Urinary bladder (tissue), 3 donors: ENCODE measurements at regions not wholly inside any gene's neighbourhood (a gene's known extent, or its start where the extent isn't known, plus 50 kb on each side); places are given as distances from the start of the nearest gene placed in this dataset.

Experiments
- DNase-seq: peaks from one replicate; pipeline ENCODE4 v3.0.0-alpha.2; 2015; ENCODE audit errors: extremely low spot score
- H3K27ac ChIP-seq: one replicate; pipeline ENCODE4 v1.5.1; 2013; ENCODE audit warnings: low read depth, mild to moderate bottlenecking, moderate library complexity
- H3K36me3 ChIP-seq: one replicate; pipeline ENCODE4 v1.6.1; 2013; ENCODE audit warnings: mild to moderate bottlenecking, moderate library complexity; ENCODE audit not compliant: insufficient read depth
- H3K4me1 ChIP-seq: one replicate; pipeline ENCODE4 v1.6.1; 2013; ENCODE audit warnings: mild to moderate bottlenecking, moderate library complexity; ENCODE audit not compliant: insufficient read depth
- H3K4me3 ChIP-seq: one replicate; pipeline ENCODE4 v1.5.1; 2013; ENCODE audit warnings: low read depth, low read length
- WGBS: extraction: QIAGEN DNeasy Blood & Tissue Kit; methylation state at CpG from one replicate; pipeline ENCODE4 v1.1.7; 2013; 5-methylcytosine and 5-hydroxymethylcytosine counted together
- donor health status: healthy with polysubstance abuse.
- donor health status: healthy.

GRCh38 chr5:2143646-2144353 lies 261.1 kb upstream of the IRX4 start:
- Histone ChIP-seq H3K36me3 (no peaks in the 10 kb centered on the region), H3K27ac (no peak overlapping the region), H3K4me3 (no peak overlapping the region), H3K4me1 (no peaks in the 10 kb centered on the region)
- no peak for DNase-seq
- WGBS: 80% methylated on average over 12 of the region's 12 CpGs

GRCh38 chr5:2143088-2143487 lies 260.4 kb upstream of the IRX4 start:
- Histone ChIP-seq H3K4me3 (no peak overlapping the region), H3K4me1 (no peaks in the 10 kb centered on the region), H3K36me3 (no peaks in the 10 kb centered on the region), H3K27ac (no peak overlapping the region)
- no peak for DNase-seq
- 88% methylated on average over 11 of the region's 11 CpGs for WGBS

- no peaks in the 10 kb centered on the region for H3K36me3 ChIP-seq
- 68% methylated on average over 13 of the region's 13 CpGs for WGBS
- no peak overlapping the region for H3K27ac ChIP-seq
- H3K4me3 ChIP-seq: no peak overlapping the region
- H3K4me1 ChIP-seq: no peaks in the 10 kb centered on the region
- DNase-seq: no peak
These were observed 259.8 kb upstream of the IRX4 start for GRCh38 chr5:2142456-2142954.

- 73% methylated on average over 26 of the region's 26 CpGs for WGBS
- Histone ChIP-seq H3K36me3 (no peaks in the 10 kb centered on the region), H3K4me3 (no peak overlapping the region), H3K27ac (no peak overlapping the region), H3K4me1 (no peaks in the 10 kb centered on the region)
- no peak for DNase-seq
These were observed 258.7 kb upstream of the IRX4 start for GRCh38 chr5:2141254-2142000.

GRCh38 chr5:2140501-2141175 lies 257.9 kb upstream of the IRX4 start:
- no peaks in the 10 kb centered on the region for H3K4me1 ChIP-seq
- no peak overlapping the region for H3K4me3 ChIP-seq
- no peak for DNase-seq
- H3K27ac ChIP-seq: no peak overlapping the region
- 63% methylated on average over 25 of the region's 25 CpGs for WGBS
- no peaks in the 10 kb centered on the region for H3K36me3 ChIP-seq

GRCh38 chr5:2139478-2139877 lies 256.8 kb upstream of the IRX4 start:
- Histone ChIP-seq H3K4me3 (no peak overlapping the region), H3K27ac (no peak overlapping the region), H3K36me3 (no peaks in the 10 kb centered on the region), H3K4me1 (no peaks in the 10 kb centered on the region)
- 80% methylated on average over 5 of the region's 5 CpGs for WGBS
- no peak for DNase-seq

GRCh38 chr5:2138896-2139295 lies 256.2 kb upstream of the IRX4 start:
- no peaks in the 10 kb centered on the region for H3K36me3 ChIP-seq
- DNase-seq: no peak
- WGBS: 84% methylated on average over 12 of the region's 12 CpGs
- H3K4me3 ChIP-seq: no peak overlapping the region
- no peaks in the 10 kb centered on the region for H3K4me1 ChIP-seq
- no peak overlapping the region for H3K27ac ChIP-seq

GRCh38 chr5:2137444-2138050 lies 254.8 kb upstream of the IRX4 start:
- Histone ChIP-seq H3K4me1 (no peaks in the 10 kb centered on the region), H3K27ac (no peak overlapping the region), H3K4me3 (no peak overlapping the region), H3K36me3 (no peaks in the 10 kb centered on the region)
- DNase-seq: no peak
- WGBS: 91% methylated on average over 21 of the region's 21 CpGs

- no peaks in the 10 kb centered on the region for H3K36me3 ChIP-seq
- no peaks in the 10 kb centered on the region for H3K4me1 ChIP-seq
- DNase-seq: no peak
- H3K4me3 ChIP-seq: no peak overlapping the region
- H3K27ac ChIP-seq: no peak overlapping the region
- WGBS: 93% methylated on average over 44 of the region's 44 CpGs
These were observed 254.1 kb upstream of the IRX4 start for GRCh38 chr5:2136728-2137333.

GRCh38 chr5:2135833-2136232 lies 253.1 kb upstream of the IRX4 start:
- H3K36me3 ChIP-seq: no peaks in the 10 kb centered on the region
- no peak overlapping the region for H3K4me3 ChIP-seq
- WGBS: 70% methylated on average over 5 of the region's 5 CpGs
- DNase-seq: no peak
- H3K27ac ChIP-seq: no peak overlapping the region
- H3K4me1 ChIP-seq: no peaks in the 10 kb centered on the region

GRCh38 chr5:2135354-2135753 lies 252.6 kb upstream of the IRX4 start:
- no peaks in the 10 kb centered on the region for H3K4me1 ChIP-seq
- no peak overlapping the region for H3K27ac ChIP-seq
- no peak overlapping the region for H3K4me3 ChIP-seq
- no peak for DNase-seq
- WGBS: 68% methylated on average over 8 of the region's 8 CpGs
- H3K36me3 ChIP-seq: no peaks in the 10 kb centered on the region

- Histone ChIP-seq H3K27ac (no peak overlapping the region), H3K4me1 (no peaks in the 10 kb centered on the region), H3K36me3 (no peaks in the 10 kb centered on the region), H3K4me3 (no peak overlapping the region)
- 65% methylated on average over 19 of the region's 19 CpGs for whole genome bisulfite sequencing
- no peak for DNase-seq
These were observed 252.0 kb upstream of the IRX4 start for GRCh38 chr5:2134543-2135292.

GRCh38 chr5:2133936-2134335 lies 251.2 kb upstream of the IRX4 start:
- Histone ChIP-seq H3K36me3 (no peaks in the 10 kb centered on the region), H3K27ac (no peak overlapping the region), H3K4me3 (no peak overlapping the region), H3K4me1 (no peaks in the 10 kb centered on the region)
- 89% methylated on average over 6 of the region's 6 CpGs for WGBS
- no peak for DNase-seq
